GM19372 (cell line): ENCODE measurements at regions not wholly inside any gene's neighbourhood (a gene's known extent, or its start where the extent isn't known, plus 50 kb on each side); places are given as distances from the start of the nearest gene placed in this dataset.

Experiments used
- ATAC-seq: cut with Tn5 transposase; IDR thresholded peaks from one replicate; pipeline ENCODE4 v1.9.1; 2021; ENCODE audit warnings: mild to moderate bottlenecking, low read depth, moderate library complexity; ENCODE audit not compliant: unreplicated experiment

GRCh38 chr2:129580001-129580400, 399.5 kb upstream of the RAB6C start:
- no peak for ATAC-seq

GRCh38 chr2:129585760-129586159, 393.7 kb upstream of the RAB6C start:
- ATAC-seq = no peak

- ATAC-seq = no peak
These were observed 391.9 kb upstream of the RAB6C start for GRCh38 chr2:129587426-129588064.

- ATAC-seq = no peak
These were observed 374.9 kb upstream of the RAB6C start for GRCh38 chr2:129604560-129604959.

GRCh38 chr2:129605646-129606045, 373.8 kb upstream of the RAB6C start:
- no peak for ATAC-seq

- ATAC-seq = no peak
These were observed 372.8 kb upstream of the RAB6C start for GRCh38 chr2:129606496-129607270.

- ATAC-seq = no peak
These were observed 370.2 kb upstream of the RAB6C start for GRCh38 chr2:129609224-129609623.

- ATAC-seq = no peak
These were observed 368.7 kb upstream of the RAB6C start for GRCh38 chr2:129610766-129611165.

- no peak for ATAC-seq
These were observed 368.0 kb upstream of the RAB6C start for GRCh38 chr2:129611471-129611870.

GRCh38 chr2:129619471-129619870, 360.0 kb upstream of the RAB6C start:
- ATAC-seq = no peak

GRCh38 chr2:129620411-129620810, 359.1 kb upstream of the RAB6C start:
- no peak for ATAC-seq

GRCh38 chr2:129623783-129624182, 355.7 kb upstream of the RAB6C start:
- no peak for ATAC-seq

- no peak for ATAC-seq
These were observed 352.0 kb upstream of the RAB6C start for GRCh38 chr2:129627437-129627836.

GRCh38 chr2:129636692-129637091, 342.8 kb upstream of the RAB6C start:
- ATAC-seq = no peak

GRCh38 chr2:129641371-129641770, 338.1 kb upstream of the RAB6C start:
- no peak for ATAC-seq

GRCh38 chr2:129642526-129643043, 336.9 kb upstream of the RAB6C start:
- no peak for ATAC-seq

- ATAC-seq = no peak
These were observed 334.1 kb upstream of the RAB6C start for GRCh38 chr2:129645335-129645734.

- ATAC-seq = no peak
These were observed 333.4 kb upstream of the RAB6C start for GRCh38 chr2:129646107-129646506.

GRCh38 chr2:129653246-129653645, 326.2 kb upstream of the RAB6C start:
- ATAC-seq = no peak

- no peak for ATAC-seq
These were observed 325.1 kb upstream of the RAB6C start for GRCh38 chr2:129654331-129654730.

GRCh38 chr2:129656081-129656598, 323.3 kb upstream of the RAB6C start:
- ATAC-seq = no peak

GRCh38 chr2:129658430-129658829, 321.0 kb upstream of the RAB6C start:
- no peak for ATAC-seq
